B cell (primary cell): ENCODE measurements at regions not wholly inside any gene's neighbourhood (a gene's known extent, or its start where the extent isn't known, plus 50 kb on each side); places are given as distances from the start of the nearest gene placed in this dataset.

Source experiments
- ATAC-seq: fragments of 200-7000 bp; cut with Tn5 transposase; one replicate; pipeline ENCODE4 v1.10.0; 2021; ENCODE audit warnings: low read depth, mild to moderate bottlenecking, moderate number of reproducible peaks, moderate library complexity
- CTCF ChIA-PET: fragments of 350-600 bp; sonication (Branson Sonifier 250); formaldehyde crosslinking; loops from one replicate; lab custom pipeline; 2021; ENCODE audit warnings: antibody characterized with exemption, inconsistent platforms; lab: Charles Lee
- POLR2A ChIA-PET: fragments of 350-600 bp; sonication (Branson Sonifier 250); formaldehyde crosslinking; loops from one replicate; lab custom pipeline; 2021; ENCODE audit warnings: antibody characterized with exemption; lab: Charles Lee
- DNase-seq: peaks from one replicate; pipeline ENCODE4 v3.0.0; 2013
- H2AFZ ChIP-seq: 2 replicates; pipeline ENCODE4 v1.6.1; 2012; ENCODE audit warnings: mild to moderate bottlenecking, low read depth, low read length; ENCODE audit not compliant: insufficient read depth, poor library complexity, severe bottlenecking
- H3K27ac ChIP-seq, 2 donors: 1 replicate in 1 of 2; 2 replicates in 1 of 2; pipeline ENCODE4 v1.5.1; 2012 to 2013; ENCODE audit warnings: low read length in 2 of 2, mild to moderate bottlenecking in 2 of 2, moderate library complexity in 1 of 2
- H3K27me3 ChIP-seq, 4 experiments: fragments of 200-600 bp in 1 of 4; sonication (generic) in 1 of 4; replicated peaks in 1 of 4; 1 replicate in 2 of 4; 2 replicates in 2 of 4; pipeline versions ENCODE4 v1.6.1 to v1.7.0; 2013 to 2016; ENCODE audit warnings: low read length in 3 of 4, mild to moderate bottlenecking in 2 of 4, mixed read lengths in 1 of 4, moderate library complexity in 1 of 4; ENCODE audit not compliant: insufficient read depth in 4 of 4, control insufficient read depth in 3 of 4; ENCODE audit errors: control extremely low read depth in 1 of 4
- H3K36me3 ChIP-seq, 2 experiments: replicated peaks in 1 of 2; 1 replicate in 1 of 2; 2 replicates in 1 of 2; pipeline versions ENCODE4 v1.6.1 to v1.7.1; 2013; ENCODE audit warnings: low read length in 1 of 2; ENCODE audit not compliant: insufficient read depth in 2 of 2, control insufficient read depth in 1 of 2; ENCODE audit errors: control extremely low read depth in 1 of 2, extremely low read depth in 1 of 2
- H3K4me1 ChIP-seq, 2 donors: fragments of 200-600 bp in 1 of 2; sonication (generic) in 1 of 2; 1 replicate in 1 of 2; 2 replicates in 1 of 2; pipeline versions ENCODE4 v1.5.1 to v1.6.1; 2013 to 2017; ENCODE audit warnings: low read length in 2 of 2; ENCODE audit not compliant: control insufficient read depth in 2 of 2, insufficient read depth in 2 of 2
- H3K4me2 ChIP-seq: replicated peaks from 2 replicates; pipeline ENCODE3; 2012; ENCODE audit warnings: mild to moderate bottlenecking, low read depth, low read length; ENCODE audit not compliant: poor library complexity, severe bottlenecking
- H3K4me3 ChIP-seq, 5 experiments: fragments of 200-600 bp in 1 of 5; sonication (generic) in 1 of 5; 1 replicate in 3 of 5; 2 replicates in 2 of 5; pipeline versions ENCODE4 v1.5.1 to v1.7.0; 2011 to 2016; ENCODE audit warnings: low read length in 4 of 5, mild to moderate bottlenecking in 4 of 5, low read depth in 2 of 5, control low read depth in 1 of 5, moderate library complexity in 1 of 5; ENCODE audit not compliant: insufficient read depth in 1 of 5; ENCODE audit errors: control extremely low read depth in 1 of 5, extremely low read depth in 1 of 5
- H3K79me2 ChIP-seq: fragments of 200-600 bp; sonication (generic); one replicate; pipeline ENCODE4 v1.6.0; 2016; ENCODE audit warnings: low read length; ENCODE audit not compliant: control insufficient read depth, insufficient read depth
- H3K9ac ChIP-seq: fragments of 200-600 bp; sonication (generic); 2 replicates; pipeline ENCODE4 v1.6.1; 2017; ENCODE audit warnings: mild to moderate bottlenecking, low read length, moderate library complexity
- H3K9me3 ChIP-seq, 3 donors: one replicate each; pipeline versions ENCODE4 v1.6.1 to v1.7.1; 2013; ENCODE audit warnings: low read length in 2 of 3; ENCODE audit not compliant: control insufficient read depth in 2 of 3, insufficient read depth in 1 of 3; ENCODE audit errors: control extremely low read depth in 1 of 3
- H4K20me1 ChIP-seq: 2 replicates; pipeline ENCODE4 v1.6.0; 2012; ENCODE audit warnings: mild to moderate bottlenecking, low read length; ENCODE audit not compliant: insufficient read depth, control insufficient read depth, poor library complexity, severe bottlenecking
- H3K27ac Mint-ChIP-seq: one replicate; pipeline ENCODE4 v1.8.0; 2021; ENCODE audit warnings: mixed read lengths
- H3K27me3 Mint-ChIP-seq: one replicate; pipeline ENCODE4 v1.8.0; 2021; ENCODE audit warnings: mixed read lengths
- H3K4me1 Mint-ChIP-seq: one replicate; pipeline ENCODE4 v1.8.0; 2021; ENCODE audit warnings: mixed read lengths
- H3K4me3 Mint-ChIP-seq: one replicate; pipeline ENCODE4 v1.8.0; 2021; ENCODE audit warnings: mixed read lengths
- H3K9me3 Mint-ChIP-seq: one replicate; pipeline ENCODE4 v1.8.0; 2022; ENCODE audit warnings: mixed read lengths; ENCODE audit not compliant: insufficient read depth
- CTCF ChIP-seq: fragments of 200-600 bp; IDR thresholded peaks from one replicate; pipeline ENCODE4 v1.8.0; 2022; ENCODE audit warnings: antibody characterized with exemption, mild to moderate bottlenecking
- EZH2 ChIP-seq: IDR thresholded peaks from 2 replicates; pipeline ENCODE4 v1.6.1; 2012; ENCODE audit warnings: borderline replicate concordance, low read depth, mild to moderate bottlenecking, moderate library complexity, low read length; ENCODE audit not compliant: insufficient read depth, poor library complexity, severe bottlenecking
- WGBS: methylation state at CpG from one replicate; pipeline ENCODE4 v1.1.5; 2013; ENCODE audit warnings: missing lambda C conversion rate; ENCODE audit not compliant: insufficient coverage; 5-methylcytosine and 5-hydroxymethylcytosine counted together
- intact Hi-C: fragments of 100-400 bp; cut with micrococcal nuclease; formaldehyde crosslinking; loops from one replicate; pipeline ENCODE4 v1.10.0; 2022

DNA sequence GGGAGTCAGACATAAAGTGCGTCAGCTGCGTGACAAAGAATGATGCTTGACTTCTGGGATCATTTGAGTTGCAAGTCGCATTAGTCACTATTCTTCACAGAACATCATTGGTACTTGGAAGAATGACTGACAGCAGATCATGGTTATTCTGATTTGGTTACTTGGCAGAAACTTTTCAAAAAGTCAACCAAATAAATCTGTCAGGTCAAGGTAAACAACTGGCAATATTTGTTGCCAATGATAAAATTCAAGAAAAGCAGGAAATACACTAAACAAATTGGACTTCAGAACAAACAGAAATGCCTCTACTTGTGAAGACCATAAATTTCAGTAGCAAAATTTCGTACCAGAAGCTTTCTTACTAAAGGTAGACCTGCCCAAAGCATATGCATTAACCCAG is 221.6 kb downstream of the TFAP2A start:
- Histone ChIP-seq H3K4me2 (no peak overlapping the region), H3K4me1 (no peaks in the 10 kb centered on the region), H4K20me1 (no peaks in the 10 kb centered on the region), H2AFZ (no peak overlapping the region), H3K27me3 (no peaks in the 10 kb centered on the region), H3K4me3 (no peak overlapping the region), H3K9ac (no peak overlapping the region), H3K27ac (no peak overlapping the region), H3K9me3 (no peaks in the 10 kb centered on the region), H3K79me2 (no peaks in the 10 kb centered on the region), H3K36me3 (no peaks in the 10 kb centered on the region)
- no peak overlapping the region for H3K4me3 Mint-ChIP-seq
- intact Hi-C loops, result no loop called here
- no peak for ATAC-seq
- POLR2A ChIA-PET, result no interaction called here
- no peaks in the 10 kb centered on the region for H3K4me1 Mint-ChIP-seq
- 68% methylated on average over 3 of the region's 4 CpGs for WGBS
- H3K27ac Mint-ChIP-seq, result no peak overlapping the region
- no peak for DNase-seq
- CTCF ChIA-PET, result no interaction called here
- H3K9me3 Mint-ChIP-seq, result no peaks in the 10 kb centered on the region
- H3K27me3 Mint-ChIP-seq, result no peaks in the 10 kb centered on the region
- TF ChIP-seq EZH2 (no peak), CTCF (no peak)

- Mint-ChIP-seq H3K4me3 (no peak overlapping the region), H3K4me1 (no peaks in the 10 kb centered on the region), H3K27me3 (no peaks in the 10 kb centered on the region), H3K27ac (no peak overlapping the region), H3K9me3 (no peaks in the 10 kb centered on the region)
- ATAC-seq (no peak), DNase-seq (no peak)
- intact Hi-C loops, result no loop called here
- CTCF ChIA-PET, result no interaction called here
- no peaks in the 10 kb centered on the region for H3K27me3 ChIP-seq
- H3K4me2 ChIP-seq, result no peak overlapping the region
- H3K4me1 ChIP-seq, result no peaks in the 10 kb centered on the region
- POLR2A ChIA-PET, result no interaction called here
- H3K4me3 ChIP-seq, result no peak overlapping the region
- 35% methylated on average over 3 of the region's 3 CpGs for WGBS
- no peaks in the 10 kb centered on the region for H3K36me3 ChIP-seq
- no peaks in the 10 kb centered on the region for H3K79me2 ChIP-seq
- H3K27ac ChIP-seq, result no peak overlapping the region
- H3K9me3 ChIP-seq, result peaks cover 0 to 3% (median 0%) of the 10 kb centered on the region in 3 donors
- H4K20me1 ChIP-seq, result no peaks in the 10 kb centered on the region
- H2AFZ ChIP-seq, result no peak overlapping the region
- TF ChIP-seq EZH2 (no peak), CTCF (no peak)
- H3K9ac ChIP-seq, result no peak overlapping the region
These were observed 224.8 kb downstream of the TFAP2A start for GRCh38 chr6:10190042-10190441.
